ENCODE measurements at regions not wholly inside any gene's neighbourhood (a gene's known extent, or its start where the extent isn't known, plus 50 kb on each side); places are given as distances from the start of the nearest gene placed in this dataset.

GRCh38 chr10:28386503-28386868 lies 83.6 kb upstream of the MPP7 start:
- no peak for TF ChIP-seq CTCF (optimal IDR thresholded peaks at IDR 0.05 in 1 of 3, IDR thresholded peaks at IDR 0.05 in 1 of 3, conservative IDR thresholded peaks at IDR 0.05 in 1 of 3; ENCODE audit: extremely low read depth in 1 of 3, insufficient read depth in 2 of 3, low read length in 3 of 3)
- no peak for TF ChIP-seq EZH2 (IDR thresholded peaks at IDR 0.05; ENCODE audit: low read length)

All from keratinocyte (primary cell).